ENCODE measurements at regions not wholly inside any gene's neighbourhood (a gene's known extent, or its start where the extent isn't known, plus 50 kb on each side); places are given as distances from the start of the nearest gene placed in this dataset.

DNA sequence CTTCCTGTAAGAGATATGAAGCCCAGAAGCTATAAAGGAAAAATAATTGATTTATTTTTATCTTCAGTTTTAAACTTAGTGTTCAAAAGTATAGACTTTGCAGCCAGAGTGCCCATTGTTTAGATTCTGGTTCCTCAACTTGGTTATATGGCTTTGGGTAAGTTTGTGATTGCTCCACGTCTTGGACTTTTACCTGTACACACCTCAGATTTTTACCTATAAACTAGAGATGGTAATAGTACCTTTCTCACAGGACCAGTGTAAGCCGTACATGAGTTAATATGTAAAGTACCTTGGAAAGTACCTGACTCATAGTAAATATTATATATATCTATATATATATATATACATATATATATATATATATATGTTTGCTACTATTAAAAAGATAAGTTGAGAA lies 283.8 kb downstream of the RAP2B start (continued):
- TF ChIP-seq, protein P1, sequence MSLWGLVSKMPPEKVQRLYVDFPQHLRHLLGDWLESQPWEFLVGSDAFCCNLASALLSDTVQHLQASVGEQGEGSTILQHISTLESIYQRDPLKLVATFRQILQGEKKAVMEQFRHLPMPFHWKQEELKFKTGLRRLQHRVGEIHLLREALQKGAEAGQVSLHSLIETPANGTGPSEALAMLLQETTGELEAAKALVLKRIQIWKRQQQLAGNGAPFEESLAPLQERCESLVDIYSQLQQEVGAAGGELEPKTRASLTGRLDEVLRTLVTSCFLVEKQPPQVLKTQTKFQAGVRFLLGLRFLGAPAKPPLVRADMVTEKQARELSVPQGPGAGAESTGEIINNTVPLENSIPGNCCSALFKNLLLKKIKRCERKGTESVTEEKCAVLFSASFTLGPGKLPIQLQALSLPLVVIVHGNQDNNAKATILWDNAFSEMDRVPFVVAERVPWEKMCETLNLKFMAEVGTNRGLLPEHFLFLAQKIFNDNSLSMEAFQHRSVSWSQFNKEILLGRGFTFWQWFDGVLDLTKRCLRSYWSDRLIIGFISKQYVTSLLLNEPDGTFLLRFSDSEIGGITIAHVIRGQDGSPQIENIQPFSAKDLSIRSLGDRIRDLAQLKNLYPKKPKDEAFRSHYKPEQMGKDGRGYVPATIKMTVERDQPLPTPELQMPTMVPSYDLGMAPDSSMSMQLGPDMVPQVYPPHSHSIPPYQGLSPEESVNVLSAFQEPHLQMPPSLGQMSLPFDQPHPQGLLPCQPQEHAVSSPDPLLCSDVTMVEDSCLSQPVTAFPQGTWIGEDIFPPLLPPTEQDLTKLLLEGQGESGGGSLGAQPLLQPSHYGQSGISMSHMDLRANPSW (CRISPR knock-in tag; conservative IDR thresholded peaks at IDR 0.05; ENCODE audit: low read depth): no peak
- TF ChIP-seq, protein P2, sequence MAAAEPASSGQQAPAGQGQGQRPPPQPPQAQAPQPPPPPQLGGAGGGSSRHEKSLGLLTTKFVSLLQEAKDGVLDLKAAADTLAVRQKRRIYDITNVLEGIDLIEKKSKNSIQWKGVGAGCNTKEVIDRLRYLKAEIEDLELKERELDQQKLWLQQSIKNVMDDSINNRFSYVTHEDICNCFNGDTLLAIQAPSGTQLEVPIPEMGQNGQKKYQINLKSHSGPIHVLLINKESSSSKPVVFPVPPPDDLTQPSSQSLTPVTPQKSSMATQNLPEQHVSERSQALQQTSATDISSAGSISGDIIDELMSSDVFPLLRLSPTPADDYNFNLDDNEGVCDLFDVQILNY (CRISPR knock-in tag; IDR thresholded peaks at IDR 0.05): no peak
- TF ChIP-seq, protein P3, sequence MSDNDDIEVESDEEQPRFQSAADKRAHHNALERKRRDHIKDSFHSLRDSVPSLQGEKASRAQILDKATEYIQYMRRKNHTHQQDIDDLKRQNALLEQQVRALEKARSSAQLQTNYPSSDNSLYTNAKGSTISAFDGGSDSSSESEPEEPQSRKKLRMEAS (CRISPR knock-in tag; IDR thresholded peaks at IDR 0.05): no peak

DNA sequence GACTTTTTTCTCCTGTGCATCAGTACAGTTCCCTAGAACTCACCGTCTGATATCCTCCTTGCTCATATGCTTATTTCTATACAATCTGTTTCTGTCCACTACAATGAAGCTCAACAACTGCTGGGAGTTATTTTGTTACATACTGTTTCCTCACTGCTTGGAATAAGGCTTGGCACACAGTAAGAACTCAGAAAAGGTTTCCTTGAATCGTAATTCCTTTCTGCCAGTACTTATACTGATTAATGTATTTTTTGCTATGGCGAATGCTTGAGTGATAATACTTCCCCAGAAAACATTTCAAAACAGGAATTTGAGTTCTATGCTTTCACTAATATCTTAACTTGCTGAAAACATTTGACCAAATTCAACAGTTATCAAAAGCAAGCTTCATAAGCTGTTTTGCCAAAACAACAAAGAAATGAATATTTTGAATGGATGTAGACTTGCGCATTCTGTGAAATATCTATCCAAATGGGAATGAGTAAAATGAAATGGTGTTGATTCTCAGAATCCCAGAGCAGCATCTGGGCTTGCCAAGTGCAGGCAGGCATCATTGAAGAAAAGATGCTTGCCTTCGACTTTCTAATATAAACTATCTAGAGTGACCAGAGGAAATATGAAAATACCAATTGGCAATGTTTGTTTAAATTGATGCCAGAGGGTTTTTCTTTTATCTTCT lies 286.3 kb downstream of the RAP2B start:
- H3K27ac Mint-ChIP-seq: 0 out of 2 replicates have a peak overlapping the region, but pooled peaks have one; percentile 27
- ATAC-seq: no peak
- CTCF ChIA-PET: interaction anchor here (1.0 kb wide), 1 partner anchor 65 kb away, joined by 4 read pairs; no protein-coding TSS in a partner anchor
- DNase-seq (ENCODE audit: low spot score): no peak
- H3K36me3 Mint-ChIP-seq: no peaks in the 10 kb centered on the region
- no peaks in the 10 kb centered on the region; the same call in 1 of the 2 replicates for H3K4me1 Mint-ChIP-seq
- TF ChIP-seq, protein P4, sequence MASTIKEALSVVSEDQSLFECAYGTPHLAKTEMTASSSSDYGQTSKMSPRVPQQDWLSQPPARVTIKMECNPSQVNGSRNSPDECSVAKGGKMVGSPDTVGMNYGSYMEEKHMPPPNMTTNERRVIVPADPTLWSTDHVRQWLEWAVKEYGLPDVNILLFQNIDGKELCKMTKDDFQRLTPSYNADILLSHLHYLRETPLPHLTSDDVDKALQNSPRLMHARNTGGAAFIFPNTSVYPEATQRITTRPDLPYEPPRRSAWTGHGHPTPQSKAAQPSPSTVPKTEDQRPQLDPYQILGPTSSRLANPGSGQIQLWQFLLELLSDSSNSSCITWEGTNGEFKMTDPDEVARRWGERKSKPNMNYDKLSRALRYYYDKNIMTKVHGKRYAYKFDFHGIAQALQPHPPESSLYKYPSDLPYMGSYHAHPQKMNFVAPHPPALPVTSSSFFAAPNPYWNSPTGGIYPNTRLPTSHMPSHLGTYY (CRISPR knock-in tag; IDR thresholded peaks at IDR 0.05): no peak
- TF ChIP-seq IRF2 (CRISPR knock-in tag; IDR thresholded peaks at IDR 0.05; ENCODE audit: borderline replicate concordance, low read depth): no peak
- TF ChIP-seq, protein P5, sequence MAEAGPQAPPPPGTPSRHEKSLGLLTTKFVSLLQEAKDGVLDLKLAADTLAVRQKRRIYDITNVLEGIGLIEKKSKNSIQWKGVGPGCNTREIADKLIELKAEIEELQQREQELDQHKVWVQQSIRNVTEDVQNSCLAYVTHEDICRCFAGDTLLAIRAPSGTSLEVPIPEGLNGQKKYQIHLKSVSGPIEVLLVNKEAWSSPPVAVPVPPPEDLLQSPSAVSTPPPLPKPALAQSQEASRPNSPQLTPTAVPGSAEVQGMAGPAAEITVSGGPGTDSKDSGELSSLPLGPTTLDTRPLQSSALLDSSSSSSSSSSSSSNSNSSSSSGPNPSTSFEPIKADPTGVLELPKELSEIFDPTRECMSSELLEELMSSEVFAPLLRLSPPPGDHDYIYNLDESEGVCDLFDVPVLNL (CRISPR knock-in tag; IDR thresholded peaks at IDR 0.05; ENCODE audit: borderline replicate concordance, low read depth): no peak
- TF ChIP-seq, protein P6, sequence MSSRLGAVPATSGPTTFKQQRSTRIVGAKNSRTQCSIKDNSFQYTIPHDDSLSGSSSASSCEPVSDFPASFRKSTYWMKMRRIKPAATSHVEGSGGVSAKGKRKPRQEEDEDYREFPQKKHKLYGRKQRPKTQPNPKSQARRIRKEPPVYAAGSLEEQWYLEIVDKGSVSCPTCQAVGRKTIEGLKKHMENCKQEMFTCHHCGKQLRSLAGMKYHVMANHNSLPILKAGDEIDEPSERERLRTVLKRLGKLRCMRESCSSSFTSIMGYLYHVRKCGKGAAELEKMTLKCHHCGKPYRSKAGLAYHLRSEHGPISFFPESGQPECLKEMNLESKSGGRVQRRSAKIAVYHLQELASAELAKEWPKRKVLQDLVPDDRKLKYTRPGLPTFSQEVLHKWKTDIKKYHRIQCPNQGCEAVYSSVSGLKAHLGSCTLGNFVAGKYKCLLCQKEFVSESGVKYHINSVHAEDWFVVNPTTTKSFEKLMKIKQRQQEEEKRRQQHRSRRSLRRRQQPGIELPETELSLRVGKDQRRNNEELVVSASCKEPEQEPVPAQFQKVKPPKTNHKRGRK (CRISPR knock-in tag; IDR thresholded peaks at IDR 0.05; ENCODE audit: borderline replicate concordance): no peak
- TF ChIP-seq FOXP1 (CRISPR knock-in tag; IDR thresholded peaks at IDR 0.05; ENCODE audit: borderline replicate concordance): no peak
- TF ChIP-seq, protein P2 (CRISPR knock-in tag; IDR thresholded peaks at IDR 0.05): no peak
- TF ChIP-seq ZNF416 (CRISPR knock-in tag; IDR thresholded peaks at IDR 0.05): no peak
- TF ChIP-seq, protein P7, sequence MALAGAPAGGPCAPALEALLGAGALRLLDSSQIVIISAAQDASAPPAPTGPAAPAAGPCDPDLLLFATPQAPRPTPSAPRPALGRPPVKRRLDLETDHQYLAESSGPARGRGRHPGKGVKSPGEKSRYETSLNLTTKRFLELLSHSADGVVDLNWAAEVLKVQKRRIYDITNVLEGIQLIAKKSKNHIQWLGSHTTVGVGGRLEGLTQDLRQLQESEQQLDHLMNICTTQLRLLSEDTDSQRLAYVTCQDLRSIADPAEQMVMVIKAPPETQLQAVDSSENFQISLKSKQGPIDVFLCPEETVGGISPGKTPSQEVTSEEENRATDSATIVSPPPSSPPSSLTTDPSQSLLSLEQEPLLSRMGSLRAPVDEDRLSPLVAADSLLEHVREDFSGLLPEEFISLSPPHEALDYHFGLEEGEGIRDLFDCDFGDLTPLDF (CRISPR knock-in tag; IDR thresholded peaks at IDR 0.05): no peak
- TF ChIP-seq SOX15 (CRISPR knock-in tag; IDR thresholded peaks at IDR 0.05): no peak
- H3K27me3 Mint-ChIP-seq (ENCODE audit: low read depth): no peaks in the 10 kb centered on the region
- no peaks in the 10 kb centered on the region for H3K9me3 Mint-ChIP-seq
- POLR2A ChIA-PET: no interaction called here
- H3K4me3 Mint-ChIP-seq: no peak overlapping the region

All from WTC11 (cell line).